GM12892 (cell line): ENCODE measurements at regions not wholly inside any gene's neighbourhood (a gene's known extent, or its start where the extent isn't known, plus 50 kb on each side); places are given as distances from the start of the nearest gene placed in this dataset.

ENCODE experiments used
- DNase-seq: peaks from one replicate; pipeline ENCODE4 v3.0.0; 2011; ENCODE audit not compliant: insufficient read length
- FAIRE-seq: peaks from 2 replicates; lab custom pipeline; 2011; peaks lifted over from hg19 to GRCh38; lab: Jason Lieb, UNC
- POLR2A ChIP-seq: IDR thresholded peaks from 2 replicates; pipeline ENCODE4 v1.6.1; 2011; ENCODE audit warnings: low read depth, low read length, control low read depth
- POLR2AphosphoS5 ChIP-seq: IDR thresholded peaks from 2 replicates; pipeline ENCODE4 v1.6.1; 2011; ENCODE audit warnings: low read depth, low read length, control low read depth
- TAF1 ChIP-seq: IDR thresholded peaks from 2 replicates; pipeline ENCODE4 v1.6.1; 2011; ENCODE audit warnings: low read depth, mild to moderate bottlenecking, control low read depth, low read length, borderline replicate concordance

DNA sequence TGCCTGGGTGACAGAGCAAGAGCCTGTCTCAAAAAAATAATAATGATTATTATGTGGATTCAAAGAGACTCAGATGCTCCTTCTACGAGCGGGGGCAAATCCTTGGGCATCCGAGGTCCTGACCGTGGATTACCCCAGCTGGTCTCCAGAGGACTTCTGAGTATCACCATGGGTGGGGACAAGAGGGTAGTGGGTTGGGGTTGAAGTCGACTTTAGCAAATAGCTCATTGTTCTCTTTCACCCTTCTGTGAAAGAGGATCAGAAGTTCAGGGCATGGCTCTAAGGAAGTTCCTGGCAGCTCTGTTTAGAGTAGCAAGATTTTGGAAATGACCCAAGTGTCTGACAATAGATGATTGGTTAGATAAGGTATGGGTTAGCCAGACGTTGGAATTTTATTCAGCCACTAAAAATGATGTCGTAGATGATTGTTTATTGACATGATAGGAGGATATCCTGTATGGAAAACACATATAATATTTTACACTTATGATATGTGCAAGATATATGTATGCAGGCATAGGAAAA is 59.0 kb upstream of the SPRED2 start:
- no peak for FAIRE-seq

DNA sequence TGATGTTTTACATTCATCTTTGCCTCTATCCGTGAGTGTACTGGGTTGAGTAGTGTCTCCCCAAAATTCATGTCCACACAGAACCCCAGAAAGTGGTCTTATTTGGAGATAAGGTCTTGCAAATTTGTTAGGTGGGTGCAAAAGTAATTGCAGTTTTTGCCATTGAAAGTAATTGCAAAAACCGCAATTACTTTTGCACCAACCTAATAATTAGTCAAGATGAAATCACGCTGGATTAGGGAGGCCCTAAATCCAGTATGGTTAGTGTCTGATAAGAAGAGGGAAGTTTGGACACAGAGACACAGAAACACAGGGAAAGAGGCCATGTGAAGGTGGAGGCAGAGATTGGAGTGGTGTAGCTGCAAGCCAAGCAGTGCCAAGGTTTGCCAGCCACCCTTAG is 57.8 kb upstream of the SPRED2 start:
- no peak for DNase-seq
- FAIRE-seq, result no peak
- TF ChIP-seq POLR2AphosphoS5 (no peak), TAF1 (no peak), POLR2A (no peak)

More for the DNA sequence above, 59.0 kb upstream of the SPRED2 start:
- no peak for DNase-seq
- TF ChIP-seq TAF1 (no peak), POLR2A (no peak), POLR2AphosphoS5 (no peak)

DNA sequence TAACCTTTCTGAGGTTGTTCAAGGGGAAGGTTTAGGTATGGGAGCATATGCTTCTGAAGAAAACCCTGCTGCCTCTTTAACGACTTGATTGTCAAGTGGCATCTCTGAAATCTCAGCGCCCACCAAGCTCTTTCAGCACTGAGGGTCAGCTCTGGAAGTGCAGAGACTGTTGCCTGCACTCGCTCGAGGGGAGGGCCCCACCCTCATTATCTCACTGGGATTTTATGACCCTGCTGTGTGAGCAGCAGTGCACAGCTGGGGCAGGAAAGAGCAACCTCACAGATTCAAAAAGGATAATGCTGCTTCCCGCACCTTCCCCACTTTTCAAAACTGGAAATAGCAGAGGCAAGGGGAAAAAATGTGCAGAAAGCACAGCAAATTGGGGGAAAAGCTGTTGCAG is 56.9 kb upstream of the SPRED2 start:
- DNase-seq (no peak), FAIRE-seq (no peak)
- TF ChIP-seq TAF1, result no peak
- TF ChIP-seq POLR2AphosphoS5, result no peak
- TF ChIP-seq POLR2A, result no peak

DNA sequence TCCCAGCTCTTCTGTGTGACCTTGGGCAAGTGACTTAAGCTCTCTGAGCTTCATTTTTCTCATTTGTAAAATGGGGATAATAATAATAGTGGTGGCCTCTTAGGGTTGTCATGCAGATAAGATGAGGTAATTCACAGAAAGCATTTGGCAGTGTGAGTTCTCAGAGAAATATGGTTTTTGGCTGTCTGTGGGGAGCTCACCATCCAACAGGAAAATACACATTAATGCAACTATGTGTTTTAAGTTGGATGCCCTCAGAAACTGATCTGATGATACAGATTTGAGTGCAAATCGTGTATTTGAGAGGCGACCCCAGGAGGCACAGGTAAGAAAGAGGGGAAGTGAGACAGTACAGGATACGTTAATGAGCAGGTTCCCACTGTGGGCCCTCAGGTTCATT is 56.1 kb upstream of the SPRED2 start:
- FAIRE-seq, result no peak
- no peak for TF ChIP-seq POLR2A
- TF ChIP-seq TAF1, result no peak
- TF ChIP-seq POLR2AphosphoS5, result no peak
- no peak for DNase-seq

DNA sequence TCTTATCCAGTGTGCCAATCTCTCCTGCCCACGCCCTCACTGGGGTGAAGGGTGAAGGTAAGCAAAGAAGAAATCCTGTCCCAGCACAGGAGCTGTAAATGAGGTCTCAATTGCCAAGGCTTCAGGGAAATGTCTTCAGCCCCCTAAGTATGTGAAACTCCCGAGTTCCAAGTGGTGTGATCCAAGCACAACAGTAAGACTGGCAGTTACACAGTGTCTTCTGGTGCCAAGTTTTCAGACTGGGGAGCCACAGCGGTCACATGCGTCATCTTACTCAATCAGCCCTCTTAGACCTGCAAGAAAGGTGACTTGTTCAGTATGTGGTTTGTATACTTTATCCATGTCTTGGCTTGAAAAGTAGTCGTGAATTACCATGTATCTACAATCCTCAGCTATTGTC is 55.0 kb upstream of the SPRED2 start:
- FAIRE-seq (no peak), DNase-seq (no peak)
- TF ChIP-seq POLR2A (no peak), TAF1 (no peak), POLR2AphosphoS5 (no peak)

DNA sequence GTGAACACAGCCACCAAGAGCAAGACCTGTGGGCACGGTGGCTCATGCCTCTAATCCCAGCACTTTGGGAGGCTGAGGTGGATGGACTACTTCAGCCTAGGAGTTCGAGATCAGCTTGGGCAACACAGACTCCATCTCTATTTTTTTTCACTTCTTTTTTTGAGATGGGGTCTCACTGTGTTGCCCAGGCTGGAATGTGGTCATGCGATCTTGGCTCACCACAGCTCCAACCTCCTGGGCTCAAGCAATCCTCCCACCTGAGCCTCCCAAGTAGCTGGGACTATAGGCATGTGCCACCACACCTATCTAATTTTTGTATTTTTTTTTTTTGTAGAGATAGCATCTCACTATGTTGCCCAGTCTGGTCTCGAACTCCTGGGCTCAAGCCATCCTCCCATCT is 54.4 kb upstream of the SPRED2 start:
- no peak for TF ChIP-seq TAF1
- TF ChIP-seq POLR2A, result no peak
- TF ChIP-seq POLR2AphosphoS5, result no peak
- DNase-seq, result no peak
- FAIRE-seq, result no peak

DNA sequence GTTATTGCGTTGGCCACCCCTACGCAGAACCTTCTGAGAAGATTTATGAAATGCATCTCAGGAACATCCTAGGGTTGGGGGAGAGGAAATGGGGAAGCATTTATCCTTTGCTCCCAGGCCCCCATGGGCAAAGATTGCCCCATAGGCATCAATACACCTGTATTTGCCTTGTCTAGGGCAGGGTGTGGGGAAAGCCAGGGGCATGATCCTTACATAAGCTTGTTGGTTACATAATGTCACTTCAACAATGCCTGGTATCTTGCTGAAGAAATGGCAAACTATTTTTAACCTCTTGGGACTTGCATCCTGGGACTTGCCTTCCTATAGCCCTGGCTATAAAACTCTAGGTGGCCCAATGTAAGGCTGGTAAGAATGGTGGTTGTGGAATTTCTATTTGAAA is 53.9 kb upstream of the SPRED2 start:
- TF ChIP-seq POLR2AphosphoS5 (no peak), POLR2A (no peak), TAF1 (no peak)
- no peak for DNase-seq
- no peak for FAIRE-seq

DNA sequence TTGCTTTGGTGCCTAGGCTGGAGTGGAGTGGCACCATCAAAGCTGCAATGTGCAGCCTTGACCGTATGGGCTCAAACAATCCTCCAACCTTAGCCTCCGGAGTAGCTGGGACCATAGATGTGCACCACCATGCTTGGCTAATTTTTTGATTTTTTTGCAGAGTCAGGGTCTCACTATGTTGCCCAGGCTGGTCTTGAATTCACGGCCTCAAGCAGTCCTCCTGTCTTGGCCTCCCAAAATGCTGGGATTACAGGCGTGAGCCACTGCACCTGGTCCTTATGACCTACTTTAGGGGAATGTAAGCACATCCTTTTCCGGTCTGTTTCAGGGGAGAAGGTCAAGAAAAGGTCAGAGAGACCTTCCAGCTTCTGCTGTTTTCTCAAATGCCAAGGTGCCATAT is 53.4 kb upstream of the SPRED2 start:
- FAIRE-seq (no peak), DNase-seq (no peak)

DNA sequence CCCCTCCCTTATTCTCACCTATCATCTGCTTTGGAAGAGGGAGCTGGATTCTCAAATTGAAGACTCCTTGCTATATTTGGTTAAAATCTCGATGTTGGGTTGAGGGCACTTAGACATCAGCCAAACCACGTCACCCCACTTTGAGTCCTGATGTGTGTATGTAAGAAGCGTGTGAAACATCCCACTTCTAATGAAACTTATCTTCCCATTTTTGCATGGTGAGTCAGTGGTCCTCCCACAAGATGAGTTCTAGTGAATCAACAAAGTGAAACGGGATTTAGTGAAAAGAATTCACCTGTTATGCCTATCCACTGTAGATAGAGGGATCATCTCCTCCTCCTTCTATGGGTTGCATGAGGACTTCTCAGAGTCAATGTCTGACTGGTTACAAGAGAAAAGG is 51.4 kb upstream of the SPRED2 start:
- FAIRE-seq (no peak), DNase-seq (no peak)
- TF ChIP-seq TAF1 (no peak), POLR2A (no peak), POLR2AphosphoS5 (no peak)

More for the DNA sequence above, 53.4 kb upstream of the SPRED2 start:
- no peak for TF ChIP-seq POLR2A
- no peak for TF ChIP-seq POLR2AphosphoS5
- no peak for TF ChIP-seq TAF1

DNA sequence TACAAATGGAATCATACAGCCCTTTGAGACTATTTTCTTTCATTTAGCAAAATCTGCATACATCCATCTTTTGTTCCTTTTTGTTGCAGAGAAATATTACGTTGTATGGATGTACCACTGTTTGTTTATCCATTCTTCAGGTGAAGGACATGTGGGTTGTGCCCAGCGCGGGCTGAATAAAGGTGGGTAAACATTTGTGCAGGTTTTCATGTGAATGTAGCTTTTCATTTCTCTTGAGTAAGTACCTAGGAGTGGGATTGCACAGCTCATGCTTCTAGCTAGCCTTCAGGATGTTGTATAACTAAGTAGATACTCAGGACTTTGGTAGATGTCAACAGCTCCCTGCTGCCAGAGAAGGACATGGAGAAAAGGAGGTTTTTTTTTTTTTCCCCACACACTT is 50.6 kb upstream of the SPRED2 start:
- FAIRE-seq (no peak), DNase-seq (no peak)
- no peak for TF ChIP-seq POLR2A
- TF ChIP-seq TAF1, result no peak
- no peak for TF ChIP-seq POLR2AphosphoS5
